NCI-H2081 treated with DMSO at 0.1 percent for 48 hours (cell line): ENCODE measurements at regions not wholly inside any gene's neighbourhood (a gene's known extent, or its start where the extent isn't known, plus 50 kb on each side); places are given as distances from the start of the nearest gene placed in this dataset.
"Not testable (repeated sequence)": the region's sequence is repeated elsewhere in the genome, so short reads cannot be mapped to it uniquely, and the experiment has no call there.

Experiments used
- DNase-seq: peaks from one replicate; lab custom pipeline; 2025; lab: John Stamatoyannopoulos, UW

GRCh38 chr14:103186909-103187586 lies 63.8 kb downstream of the TNFAIP2 start:
- no peak for DNase-seq

DNA sequence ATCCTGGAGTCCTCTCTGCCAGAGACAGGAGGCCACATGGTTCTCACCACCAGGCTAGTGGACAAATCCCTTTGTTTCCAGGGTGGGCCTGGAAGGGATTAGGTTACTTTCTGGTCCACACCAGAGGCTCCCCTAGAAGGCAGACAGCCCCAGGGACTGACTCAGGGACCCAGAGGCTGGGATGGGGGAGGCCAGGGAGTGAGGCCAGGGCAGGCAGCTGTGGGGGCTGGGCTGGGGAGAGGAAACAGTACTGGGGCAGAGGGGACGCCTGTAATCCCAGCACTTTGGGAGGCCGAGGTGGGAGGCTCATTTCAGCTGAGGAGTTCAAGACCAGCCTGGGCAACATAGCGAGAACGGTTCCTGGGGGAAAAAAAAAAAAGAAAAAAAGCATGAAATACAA lies 64.7 kb downstream of the TNFAIP2 start:
- DNase-seq: no peak

GRCh38 chr14:103188810-103189480 lies 65.7 kb downstream of the TNFAIP2 start:
- no peak for DNase-seq

DNA sequence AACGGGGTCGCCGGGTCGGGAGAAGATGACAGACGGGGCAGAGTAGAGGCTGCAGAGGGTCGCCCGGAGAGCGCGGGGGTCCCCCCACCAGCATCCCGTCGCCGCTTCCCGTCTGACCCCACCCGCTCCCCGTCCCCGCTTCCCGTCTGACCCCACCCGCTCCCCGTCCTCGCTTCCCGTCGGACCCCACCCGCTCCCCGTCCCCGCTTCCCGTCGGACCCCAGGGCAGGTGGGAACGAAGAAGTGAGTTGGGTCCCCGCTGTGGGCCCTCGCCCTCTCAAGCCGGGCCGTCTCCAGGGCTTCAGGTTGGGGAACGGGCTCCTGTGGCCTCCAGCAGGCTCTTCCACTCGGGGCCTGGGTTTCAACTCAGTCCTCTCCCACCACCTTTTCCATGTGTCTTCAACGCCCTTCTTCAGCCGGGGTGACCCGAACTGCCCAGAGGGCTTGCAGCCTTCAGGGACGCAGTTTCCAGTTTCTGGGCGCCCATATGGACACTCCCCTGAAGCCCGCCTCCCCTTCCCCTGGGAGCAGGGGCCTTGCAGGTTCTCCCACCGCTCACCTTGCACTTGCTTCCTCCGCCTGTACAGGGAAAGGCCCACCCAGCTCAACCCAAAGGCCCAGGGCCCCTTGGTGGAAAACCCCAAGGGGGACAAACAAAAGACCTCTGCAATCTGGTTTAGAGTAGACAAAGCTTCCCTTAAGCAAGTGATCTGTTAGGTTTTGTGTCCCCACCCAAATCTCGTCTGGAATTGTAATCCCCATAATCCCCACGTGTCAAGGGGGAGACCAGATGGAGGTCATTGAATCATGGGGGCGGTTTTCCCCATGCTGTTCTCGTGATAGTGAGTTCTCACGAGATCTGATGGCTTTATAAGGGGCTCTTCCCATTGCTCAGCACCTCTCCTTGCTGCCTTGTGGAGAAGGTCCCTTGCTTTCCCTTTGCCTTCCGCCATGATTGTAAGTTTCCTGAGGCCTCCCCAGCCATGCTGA lies 66.5 kb downstream of the TNFAIP2 start:
- DNase-seq: no peak

GRCh38 chr14:103190741-103191140 lies 67.5 kb downstream of the TNFAIP2 start:
- no peak for DNase-seq

- no peak for DNase-seq
These were observed 68.6 kb downstream of the TNFAIP2 start for GRCh38 chr14:103191844-103192243.

DNA sequence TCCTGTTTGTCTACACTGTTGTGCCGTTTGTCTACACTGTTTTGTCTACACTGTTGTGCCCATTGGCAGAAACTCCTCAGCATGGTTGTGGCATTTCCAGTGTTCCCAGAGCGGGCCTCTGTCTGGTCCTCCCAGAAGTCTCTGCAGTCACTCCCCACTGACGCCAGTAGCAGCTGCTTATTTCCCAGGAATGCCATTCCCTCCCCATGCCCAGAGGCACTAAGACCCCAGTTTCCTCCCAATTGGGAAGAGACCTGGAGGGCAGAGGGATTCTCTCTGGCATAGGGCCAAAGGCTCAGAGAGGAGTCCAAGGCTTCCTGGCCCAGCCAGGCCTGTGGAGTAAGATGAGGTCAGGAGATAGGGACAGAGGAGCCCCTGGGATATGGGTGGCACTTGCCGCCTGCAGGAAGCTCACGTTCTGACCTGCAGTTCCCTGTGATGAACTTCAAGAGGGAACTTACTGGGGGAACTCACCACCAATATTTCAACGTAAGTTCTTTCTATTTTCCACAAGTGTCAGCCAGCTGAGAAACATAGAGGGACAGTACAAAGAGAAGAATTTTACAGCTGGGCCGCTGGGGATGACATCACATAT lies 69.1 kb downstream of the TNFAIP2 start:
- DNase-seq: no peak

- not testable (repeated sequence) for DNase-seq
These were observed 69.6 kb downstream of the TNFAIP2 start for GRCh38 chr14:103192861-103193260.

- DNase-seq: not testable (repeated sequence)
These were observed 70.2 kb downstream of the TNFAIP2 start for GRCh38 chr14:103193491-103193890.

DNA sequence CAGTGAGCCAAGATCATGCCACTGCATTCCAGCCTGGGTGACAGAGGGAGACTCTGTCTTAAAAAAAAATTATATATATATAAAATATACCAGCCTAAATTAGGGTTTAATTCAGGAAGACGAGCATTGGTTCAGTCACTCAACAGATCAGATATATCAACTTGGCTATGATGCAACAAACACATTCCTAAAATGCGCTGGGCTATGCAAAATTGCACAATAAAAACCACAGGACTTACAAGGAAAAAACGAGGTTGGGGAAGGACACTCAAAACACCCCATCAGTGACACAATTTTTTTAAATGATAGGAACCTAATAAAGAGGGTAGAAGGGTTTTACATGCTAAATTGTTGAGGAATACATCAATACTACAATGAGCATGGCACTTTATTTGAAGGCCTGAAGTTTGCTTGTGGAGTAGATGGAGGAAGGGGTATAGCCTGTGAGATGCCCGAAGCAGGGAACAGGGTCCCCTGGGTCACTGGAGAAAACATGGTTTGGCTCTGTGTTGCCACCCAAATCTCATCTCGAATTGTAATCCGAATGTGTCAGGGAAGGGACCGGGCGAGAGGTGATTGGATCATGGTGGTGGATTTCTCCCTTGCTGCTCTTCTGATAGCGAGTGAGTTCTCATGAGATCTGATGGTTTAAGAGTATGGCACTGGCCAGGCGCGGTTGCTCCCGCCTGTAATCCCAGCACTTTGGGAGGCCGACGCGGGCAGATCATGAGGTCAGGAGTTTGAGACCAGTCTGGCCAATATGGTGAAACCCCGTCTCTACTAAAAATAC lies 71.2 kb downstream of the TNFAIP2 start:
- no peak for DNase-seq

- no peak for DNase-seq
These were observed 72.8 kb downstream of the TNFAIP2 start for GRCh38 chr14:103195828-103196615.

DNA sequence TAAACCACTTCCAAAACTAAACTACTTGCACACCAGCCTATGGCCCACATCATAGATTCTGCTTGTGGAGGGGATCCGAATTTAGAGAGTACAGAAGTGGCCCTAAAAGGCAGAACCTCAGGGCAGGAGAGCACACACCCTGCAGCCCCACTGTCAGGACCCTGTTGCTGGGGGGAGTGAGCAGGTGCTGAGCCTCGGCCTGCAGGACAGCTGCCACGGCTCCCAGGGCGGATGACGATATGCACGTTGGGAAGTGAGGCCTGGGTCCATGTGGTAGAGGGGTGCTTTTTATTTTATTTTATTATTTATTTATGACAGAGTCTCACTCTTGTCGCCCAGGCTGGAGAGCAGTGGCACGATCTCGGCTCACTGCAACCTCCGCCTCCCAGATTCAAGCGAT lies 73.5 kb downstream of the TNFAIP2 start:
- no peak for DNase-seq

- DNase-seq: no peak
These were observed 75.2 kb downstream of the TNFAIP2 start for GRCh38 chr14:103198131-103199105.

- DNase-seq: no peak
These were observed 75.9 kb downstream of the TNFAIP2 start for GRCh38 chr14:103199124-103199523.

DNA sequence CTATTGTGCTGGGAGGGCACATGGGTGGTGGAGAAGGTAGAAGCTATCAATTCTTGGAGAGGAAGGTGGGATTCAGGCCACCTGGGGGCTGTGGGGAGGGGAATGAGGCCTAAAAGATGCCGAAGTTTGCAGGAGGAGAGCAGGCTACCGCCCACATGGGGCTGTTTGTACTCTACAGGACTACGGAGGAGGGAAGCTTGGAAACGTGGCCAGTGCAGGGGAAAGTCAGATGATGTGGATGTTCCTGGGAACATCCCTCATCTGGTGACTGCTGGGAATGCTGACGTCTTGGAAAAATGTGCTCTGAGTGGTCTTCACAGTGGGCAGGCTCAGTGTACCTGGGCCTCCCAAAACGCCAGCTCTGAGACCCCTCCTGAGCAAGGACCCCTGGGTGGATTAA lies 78.5 kb downstream of the TNFAIP2 start:
- no peak for DNase-seq

DNA sequence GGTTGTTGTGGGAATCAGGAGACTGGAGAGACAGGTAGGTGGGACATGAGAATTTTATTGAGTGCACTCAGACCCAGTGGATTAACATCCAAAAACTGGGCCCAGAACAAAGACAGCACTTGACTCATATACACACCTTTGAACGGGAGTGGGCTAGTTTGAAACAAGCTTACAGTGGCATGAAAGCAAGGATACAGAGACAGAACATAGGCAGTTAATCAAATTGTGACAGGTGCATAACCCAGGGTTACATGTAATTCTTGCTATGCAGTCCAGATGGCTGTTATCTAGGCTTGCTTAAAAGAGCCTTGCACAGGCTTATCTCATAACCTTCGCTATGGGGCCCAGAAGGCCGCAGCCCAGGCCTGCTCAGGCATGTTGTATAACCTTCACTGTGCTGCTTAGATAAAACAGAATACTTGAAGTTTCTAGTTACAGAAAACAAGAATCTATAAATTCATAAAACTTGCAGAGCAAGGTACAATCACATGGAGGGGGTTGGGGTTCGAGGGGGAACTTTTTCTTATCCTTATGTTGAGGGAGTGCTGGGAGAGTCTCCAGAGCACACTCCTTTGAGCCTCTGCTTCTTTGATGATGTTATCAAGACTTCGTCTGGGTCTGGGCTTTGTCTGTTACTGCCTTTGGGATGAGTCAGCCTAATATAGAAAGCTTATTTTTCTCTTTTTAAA lies 81.7 kb downstream of the TNFAIP2 start:
- no peak for DNase-seq

GRCh38 chr14:103205541-103205906 lies 82.3 kb downstream of the TNFAIP2 start:
- no peak for DNase-seq

DNA sequence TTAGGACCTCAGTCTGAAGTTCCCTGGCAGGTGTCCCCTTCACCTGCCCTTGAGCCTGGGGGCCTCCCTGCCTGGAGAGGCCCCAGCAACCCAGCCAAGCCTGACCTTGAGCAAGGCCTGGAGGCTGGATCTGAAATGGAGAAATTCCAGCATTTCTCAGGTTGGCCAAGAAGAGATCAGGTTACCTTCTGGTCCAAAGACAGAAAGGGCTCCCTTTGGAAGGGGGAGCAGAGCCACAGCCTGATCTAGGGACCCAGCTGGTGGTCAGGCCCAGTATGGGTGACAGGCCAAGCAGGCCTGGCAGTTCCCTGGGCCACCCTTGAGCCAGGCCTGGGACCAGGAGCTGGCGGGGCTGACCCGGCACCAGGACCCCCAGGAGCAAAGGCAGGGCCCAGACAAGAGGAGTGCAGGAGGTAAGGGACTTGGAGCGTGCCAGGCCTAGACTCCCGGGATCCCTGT lies 82.8 kb downstream of the TNFAIP2 start:
- no peak for DNase-seq
